A549 (cell line): ENCODE measurements at regions not wholly inside any gene's neighbourhood (a gene's known extent, or its start where the extent isn't known, plus 50 kb on each side); places are given as distances from the start of the nearest gene placed in this dataset.

Experiments
- ATAC-seq, 2 experiments: fragments of 200-7000 bp in 1 of 2; fragments of >200 bp in 1 of 2; cut with Nextera tagmentation in 1 of 2; cut with Tn5 transposase in 1 of 2; 3 replicates each; pipeline versions ENCODE4 v1.8.0 to v1.9.1; 2018 to 2020; ENCODE audit warnings: mild to moderate bottlenecking in 1 of 2, moderate library complexity in 1 of 2
- CTCF ChIA-PET: fragments of 300-600 bp; sonication (Branson Sonifier 250); formaldehyde crosslinking; extraction: SDS; loops from one replicate; lab custom pipeline; 2021; ENCODE audit warnings: antibody characterized with exemption, inconsistent platforms; lab: Yijun Ruan, JAX
- POLR2A ChIA-PET: fragments of 350-600 bp; formaldehyde crosslinking; extraction: SDS; loops from one replicate; lab custom pipeline; 2021; ENCODE audit warnings: antibody characterized with exemption, inconsistent platforms; lab: Yijun Ruan, JAX
- DNase-seq, 2 experiments: peaks; one replicate each; pipeline versions ENCODE4 v3.0.0 to v3.0.0-alpha.2; 2011 to 2016; ENCODE audit warnings: low read depth in 1 of 2, low spot score in 1 of 2
- FAIRE-seq: peaks from 2 replicates; lab custom pipeline; 2011; peaks lifted over from hg19 to GRCh38; lab: Jason Lieb, UNC
- H3K27ac ChIP-seq, 2 experiments: fragments of >200 bp; sonication (Bioruptor Twin); formaldehyde crosslinking; 3 replicates each; pipeline ENCODE4 v1.5.1; 2016 to 2017
- H3K4me1 ChIP-seq: fragments of >200 bp; sonication (Bioruptor Twin); formaldehyde crosslinking; 3 replicates; pipeline ENCODE4 v1.6.1; 2016
- H3K4me2 ChIP-seq: fragments of >200 bp; sonication (Bioruptor Twin); formaldehyde crosslinking; 3 replicates; pipeline ENCODE4 v1.6.1; 2016
- H3K4me3 ChIP-seq: fragments of >200 bp; sonication (Bioruptor Twin); formaldehyde crosslinking; 3 replicates; pipeline ENCODE4 v1.5.1; 2016
- H3K9me3 ChIP-seq: fragments of >200 bp; sonication (Bioruptor Twin); formaldehyde crosslinking; 3 replicates; pipeline ENCODE4 v1.6.1; 2016
- ATOH8 ChIP-seq: fragments of 250-450 bp; sonication (Bioruptor Pico); IDR thresholded peaks from 2 replicates; pipeline ENCODE4 v1.5.0; 2020; ENCODE audit warnings: low read depth, mild to moderate bottlenecking, moderate library complexity
- CEBPB ChIP-seq, 2 experiments: fragments of >200 bp in 1 of 2; sonication (Bioruptor Twin) in 1 of 2; formaldehyde crosslinking in 1 of 2; IDR thresholded peaks; 2 replicates each; pipeline ENCODE4 v1.6.1; 2012 to 2016
- CTCF ChIP-seq: fragments of >200 bp; sonication (Bioruptor Twin); formaldehyde crosslinking; IDR thresholded peaks from 3 replicates; pipeline ENCODE4 v1.5.1; 2016
- ESRRA ChIP-seq: fragments of 150-350 bp; IDR thresholded peaks from 2 replicates; pipeline ENCODE4 v1.6.1; 2014; ENCODE audit warnings: mild to moderate bottlenecking, low read length, borderline replicate concordance
- HOXB13 ChIP-seq: fragments of 250-450 bp; sonication (Bioruptor Pico); IDR thresholded peaks from 2 replicates; pipeline ENCODE4 v1.5.0; 2020; ENCODE audit warnings: low read depth, mild to moderate bottlenecking, moderate library complexity
- HOXB5 ChIP-seq: fragments of 250-450 bp; sonication (Bioruptor Pico); IDR thresholded peaks from 2 replicates; pipeline ENCODE4 v1.5.0; 2020; ENCODE audit warnings: mild to moderate bottlenecking, moderate library complexity
- JUN ChIP-seq, 2 experiments: fragments of >200 bp; sonication (Bioruptor Twin); formaldehyde crosslinking; IDR thresholded peaks; 2 replicates in 1 of 2; 3 replicates in 1 of 2; pipeline ENCODE4 v1.6.1; 2016 to 2017
- JUNB ChIP-seq: fragments of >200 bp; sonication (Bioruptor Twin); formaldehyde crosslinking; IDR thresholded peaks from 2 replicates; pipeline ENCODE4 v1.6.1; 2016
- KDM1A ChIP-seq: fragments of 200-600 bp; sonication (generic); IDR thresholded peaks from 2 replicates; pipeline ENCODE4 v1.6.1; 2016; ENCODE audit warnings: low read depth, mild to moderate bottlenecking
- KDM5A ChIP-seq: fragments of 200-600 bp; sonication (generic); IDR thresholded peaks from 2 replicates; pipeline ENCODE4 v1.6.1; 2016; ENCODE audit warnings: antibody characterized with exemption, mild to moderate bottlenecking
- MAX ChIP-seq: IDR thresholded peaks from 2 replicates; pipeline ENCODE4 v1.6.1; 2012
- NR3C1 ChIP-seq: fragments of >200 bp; sonication (Bioruptor Twin); formaldehyde crosslinking; IDR thresholded peaks from 3 replicates; pipeline ENCODE4 v1.6.1; 2017
- PBX3 ChIP-seq: IDR thresholded peaks from 2 replicates; pipeline ENCODE4 v1.6.1; 2012
- PHF8 ChIP-seq: fragments of 200-600 bp; sonication (generic); IDR thresholded peaks from 2 replicates; pipeline ENCODE4 v1.6.1; 2016; ENCODE audit warnings: low read depth, mild to moderate bottlenecking, antibody characterized with exemption, moderate library complexity, borderline replicate concordance
- REST ChIP-seq: fragments of 200-600 bp; sonication (generic); IDR thresholded peaks from 2 replicates; pipeline ENCODE4 v1.6.1; 2016; ENCODE audit warnings: antibody characterized with exemption, mild to moderate bottlenecking, moderate library complexity
- RNF2 ChIP-seq: fragments of 200-600 bp; sonication (generic); IDR thresholded peaks from 2 replicates; pipeline ENCODE4 v1.6.1; 2016; ENCODE audit warnings: low read depth, mild to moderate bottlenecking, antibody characterized with exemption, moderate library complexity, borderline replicate concordance
- SREBF2 ChIP-seq: fragments of 450-650 bp; IDR thresholded peaks from 2 replicates; pipeline ENCODE4 v1.6.1; 2014; ENCODE audit warnings: mild to moderate bottlenecking, moderate library complexity
- ZSCAN20 ChIP-seq: fragments of 250-450 bp; sonication (Bioruptor Pico); IDR thresholded peaks from 2 replicates; pipeline ENCODE4 v1.8.0; 2022; ENCODE audit warnings: mild to moderate bottlenecking, moderate library complexity
- WGBS: methylation state at CpG from one replicate; pipeline ENCODE4 v1.1.6; 2017; ENCODE audit errors: missing lambda C conversion rate; 5-methylcytosine and 5-hydroxymethylcytosine counted together

GRCh38 chr4:84151574-84151973 lies 347.5 kb downstream of the NKX6-1 start (continued):
- no peak for TF ChIP-seq MAX
- TF ChIP-seq PHF8: no peak
- no peak for TF ChIP-seq HOXB13
- TF ChIP-seq KDM1A: no peak
- no peak for TF ChIP-seq CTCF
- TF ChIP-seq, all 56 proteins: peak for 0

GRCh38 chr4:84150177-84150576 lies 348.9 kb downstream of the NKX6-1 start:
- ATAC-seq: no peak
- FAIRE-seq: no peak
- TF ChIP-seq JUNB (no peak), KDM5A (no peak), SREBF2 (no peak), ESRRA (no peak), RNF2 (no peak), PBX3 (no peak), NR3C1 (no peak), ZSCAN20 (CRISPR knock-in tag) (no peak)
- DNase-seq: no peak
- Histone ChIP-seq H3K4me1 (no peaks in the 10 kb centered on the region), H3K9me3 (no peaks in the 10 kb centered on the region), H3K27ac (no peak overlapping the region), H3K4me2 (no peak overlapping the region), H3K4me3 (no peak overlapping the region)
- 38% methylated on average over 1 of the region's 1 CpG for WGBS
- ChIA-PET POLR2A (no interaction called here), CTCF (no interaction called here)

GRCh38 chr4:84147831-84148230 lies 351.3 kb downstream of the NKX6-1 start:
- POLR2A ChIA-PET: no interaction called here
- FAIRE-seq: no peak

More at GRCh38 chr4:84147831-84148230, 351.3 kb downstream of the NKX6-1 start:
- DNase-seq: no peak
- ATAC-seq: no peak
- TF ChIP-seq REST (no peak), HOXB5 (CRISPR knock-in tag) (no peak), ATOH8 (CRISPR knock-in tag) (no peak), CEBPB (IDR thresholded peaks at IDR 0.05) (no peak), JUN (IDR thresholded peaks at IDR 0.05) (no peak)
- H3K27ac ChIP-seq: no peak overlapping the region
- WGBS: 78% methylated on average over 3 of the region's 3 CpGs
- no peak overlapping the region for H3K4me2 ChIP-seq
- H3K4me1 ChIP-seq: no peaks in the 10 kb centered on the region
- CTCF ChIA-PET: no interaction called here
- no peak overlapping the region for H3K4me3 ChIP-seq
- no peaks in the 10 kb centered on the region for H3K9me3 ChIP-seq
